WI38 (cell line): ENCODE measurements at regions not wholly inside any gene's neighbourhood (a gene's known extent, or its start where the extent isn't known, plus 50 kb on each side); places are given as distances from the start of the nearest gene placed in this dataset.

Experiments used
- H3K4me3 ChIP-seq: 2 replicates; pipeline ENCODE4 v1.5.1; 2011; ENCODE audit warnings: low read depth, mild to moderate bottlenecking, control low read depth, low read length
- TF ChIP-seq, protein P1 (sequence below): IDR thresholded peaks from 2 replicates; pipeline ENCODE4 v1.5.1; 2012; ENCODE audit warnings: low read depth, mild to moderate bottlenecking, control low read depth, low read length

DNA sequence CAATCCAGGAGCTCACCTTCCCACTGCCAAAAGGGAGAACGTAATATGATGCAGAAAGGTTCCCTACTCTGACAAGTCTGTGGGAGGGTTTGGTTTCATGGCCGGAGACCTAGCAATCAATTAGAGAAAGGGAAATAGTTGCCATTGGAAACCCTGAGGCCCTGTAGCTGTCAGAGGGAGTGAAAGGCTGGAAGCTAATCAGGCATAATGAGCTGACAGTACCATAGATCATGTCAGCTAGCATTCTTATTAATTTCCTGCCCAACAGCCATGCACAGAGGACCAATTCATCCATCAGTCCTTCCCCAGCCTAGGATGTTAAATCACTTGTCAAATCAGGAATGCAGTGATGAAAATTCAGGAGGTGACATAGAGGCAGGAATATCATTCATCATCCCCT, 527.3 kb downstream of the PLPP3 start:
- TF ChIP-seq, protein P1, sequence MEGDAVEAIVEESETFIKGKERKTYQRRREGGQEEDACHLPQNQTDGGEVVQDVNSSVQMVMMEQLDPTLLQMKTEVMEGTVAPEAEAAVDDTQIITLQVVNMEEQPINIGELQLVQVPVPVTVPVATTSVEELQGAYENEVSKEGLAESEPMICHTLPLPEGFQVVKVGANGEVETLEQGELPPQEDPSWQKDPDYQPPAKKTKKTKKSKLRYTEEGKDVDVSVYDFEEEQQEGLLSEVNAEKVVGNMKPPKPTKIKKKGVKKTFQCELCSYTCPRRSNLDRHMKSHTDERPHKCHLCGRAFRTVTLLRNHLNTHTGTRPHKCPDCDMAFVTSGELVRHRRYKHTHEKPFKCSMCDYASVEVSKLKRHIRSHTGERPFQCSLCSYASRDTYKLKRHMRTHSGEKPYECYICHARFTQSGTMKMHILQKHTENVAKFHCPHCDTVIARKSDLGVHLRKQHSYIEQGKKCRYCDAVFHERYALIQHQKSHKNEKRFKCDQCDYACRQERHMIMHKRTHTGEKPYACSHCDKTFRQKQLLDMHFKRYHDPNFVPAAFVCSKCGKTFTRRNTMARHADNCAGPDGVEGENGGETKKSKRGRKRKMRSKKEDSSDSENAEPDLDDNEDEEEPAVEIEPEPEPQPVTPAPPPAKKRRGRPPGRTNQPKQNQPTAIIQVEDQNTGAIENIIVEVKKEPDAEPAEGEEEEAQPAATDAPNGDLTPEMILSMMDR = no peak
- H3K4me3 ChIP-seq = no peak overlapping the region

DNA sequence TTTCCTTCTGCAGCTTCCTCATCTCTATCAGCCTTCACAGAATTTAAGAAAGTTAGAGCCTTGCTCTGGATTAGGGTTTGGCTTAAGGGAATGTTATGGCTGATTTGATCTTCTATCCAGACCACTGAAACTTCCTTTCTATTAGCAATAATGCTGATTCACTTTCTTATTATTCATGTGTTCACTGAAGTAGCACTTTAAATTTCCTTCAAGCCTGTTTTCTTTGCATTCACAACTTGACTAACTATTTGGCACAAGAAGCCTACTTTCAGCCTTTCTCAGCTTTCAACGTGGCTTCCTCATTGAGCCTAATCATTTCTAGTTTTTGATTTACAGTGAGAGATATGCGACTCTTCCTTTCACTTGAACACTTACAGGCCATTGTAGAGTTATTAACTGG, 528.5 kb downstream of the PLPP3 start:
- TF ChIP-seq, protein P1 = no peak
- no peak overlapping the region for H3K4me3 ChIP-seq

- H3K4me3 ChIP-seq = no peak overlapping the region
- TF ChIP-seq, protein P1 = no peak
These were observed 533.9 kb downstream of the PLPP3 start for GRCh38 chr1:56045477-56045876.

DNA sequence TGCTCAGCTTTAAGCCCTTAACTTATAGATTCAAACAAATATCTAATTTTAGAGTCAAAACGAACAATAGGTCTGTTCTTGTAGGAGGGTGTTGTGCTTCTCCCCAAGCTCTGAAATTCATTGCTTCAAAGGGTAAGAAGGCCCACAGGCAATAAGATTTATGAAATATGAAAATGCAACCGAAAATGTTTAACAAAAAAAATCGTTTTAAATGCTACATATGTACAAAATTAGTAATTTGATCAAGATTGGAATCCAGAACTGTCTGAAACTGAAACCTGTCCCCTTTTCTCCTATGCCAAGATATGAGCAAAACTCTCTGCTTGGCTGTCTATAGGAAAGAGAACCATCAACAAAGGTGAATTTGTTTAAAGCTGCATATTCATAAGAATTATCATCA, 534.3 kb downstream of the PLPP3 start:
- TF ChIP-seq, protein P1 = no peak
- no peak overlapping the region for H3K4me3 ChIP-seq

DNA sequence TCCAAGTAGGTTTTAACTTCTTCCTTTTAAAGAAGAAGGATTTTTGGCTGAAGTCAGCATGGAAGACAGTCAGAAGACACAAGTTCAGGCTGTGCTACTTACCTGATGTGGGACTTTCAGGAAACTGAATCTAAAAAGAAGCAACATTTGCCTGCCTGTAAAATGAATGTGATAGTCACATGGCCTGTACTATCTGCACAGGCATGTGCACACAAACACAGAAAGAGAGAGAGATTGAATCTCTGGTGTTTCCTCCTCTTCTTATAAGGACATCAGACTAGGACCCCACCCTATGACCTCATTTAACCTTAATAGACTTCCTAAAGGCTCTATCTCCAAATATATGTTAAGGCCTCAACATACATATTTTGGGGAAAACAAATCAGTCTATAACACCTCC, 542.9 kb downstream of the PLPP3 start:
- no peak overlapping the region for H3K4me3 ChIP-seq
- TF ChIP-seq, protein P1 = no peak

GRCh38 chr1:56034847-56035481, 544.4 kb downstream of the PLPP3 start:
- TF ChIP-seq, protein P1 = no peak
- H3K4me3 ChIP-seq = no peak overlapping the region

- TF ChIP-seq, protein P1 = no peak
- H3K4me3 ChIP-seq = no peak overlapping the region
These were observed 545.1 kb downstream of the PLPP3 start for GRCh38 chr1:56034222-56034621.
